ENCODE measurements at regions not wholly inside any gene's neighbourhood (a gene's known extent, or its start where the extent isn't known, plus 50 kb on each side); places are given as distances from the start of the nearest gene placed in this dataset.
"Not testable (repeated sequence)": the region's sequence is repeated elsewhere in the genome, so short reads cannot be mapped to it uniquely, and the experiment has no call there.

DNA sequence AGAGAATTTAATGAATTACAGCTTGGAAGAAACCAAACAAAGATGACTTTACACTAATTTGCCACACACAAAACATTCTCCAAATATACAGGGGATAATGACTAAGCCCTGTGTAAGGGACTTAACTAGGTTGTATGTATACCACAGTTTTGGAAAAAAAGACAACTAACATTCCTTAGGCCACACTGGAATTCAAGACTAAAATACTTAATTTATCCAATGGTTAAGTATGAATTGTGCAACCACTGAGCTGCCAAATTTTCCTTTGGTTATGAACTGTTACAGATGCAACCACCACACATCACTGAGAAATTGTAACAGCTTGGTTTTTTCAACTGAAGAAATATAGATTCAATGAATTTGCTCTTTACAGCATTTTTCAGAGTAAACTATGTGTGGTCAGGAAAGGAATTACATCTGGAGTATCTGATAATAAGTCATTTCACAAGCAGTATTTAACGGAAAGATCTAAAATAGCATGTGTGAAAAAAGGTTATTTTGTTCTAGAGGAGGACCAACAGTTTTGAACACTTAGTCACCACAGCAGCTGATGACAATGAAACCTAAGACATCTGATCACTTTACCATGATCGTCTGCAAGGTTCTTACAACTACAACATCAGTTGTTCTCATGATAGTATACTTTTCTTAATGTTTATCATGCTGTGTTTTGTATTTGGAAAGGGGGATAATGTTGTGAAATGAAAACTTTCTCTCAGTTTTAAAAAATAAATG, 318.8 kb downstream of the BCKDHB start:
- DNase-seq (ENCODE audit: low spot score) = no peak

DNA sequence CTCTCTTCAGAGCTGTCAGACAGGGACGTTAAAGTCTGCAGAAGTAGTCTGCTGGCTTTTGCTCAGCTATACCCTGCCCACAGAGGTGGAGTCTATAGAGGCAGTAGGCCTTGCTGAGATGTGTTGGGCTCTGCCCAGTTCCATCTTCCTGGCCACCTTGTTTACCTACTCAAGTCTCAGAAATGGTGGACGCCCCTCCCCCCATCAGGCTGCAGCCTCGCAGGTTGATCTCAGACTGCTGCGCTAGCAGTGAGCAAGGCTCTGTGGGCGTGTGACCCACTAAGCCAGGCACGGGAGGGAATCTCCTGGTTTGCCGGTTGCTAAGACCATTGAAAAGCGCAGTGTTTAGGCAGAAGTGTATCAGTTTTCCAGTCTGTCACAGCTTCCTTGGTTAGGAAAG, 305.0 kb downstream of the BCKDHB start:
- DNase-seq (ENCODE audit: low spot score) = no peak

DNA sequence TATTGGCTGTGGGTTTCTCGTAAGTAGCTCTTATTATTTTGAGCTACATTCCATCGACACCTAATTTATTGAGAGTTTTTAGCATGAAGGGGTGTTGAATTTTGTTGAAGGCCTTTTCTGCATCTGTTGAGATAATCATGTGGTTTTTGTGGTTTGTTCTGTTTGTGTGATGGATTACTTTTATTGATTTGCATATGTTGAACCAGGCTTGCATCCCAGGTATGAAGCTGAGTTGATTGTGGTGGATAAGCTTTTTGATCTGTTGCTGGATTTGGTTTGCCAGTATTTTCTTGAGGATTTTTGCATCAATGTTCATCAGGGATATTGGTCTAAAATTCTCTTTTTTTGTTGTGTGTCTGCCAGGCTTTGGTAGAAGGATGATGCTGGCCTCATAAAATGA, 301.5 kb downstream of the BCKDHB start:
- not testable (repeated sequence) for DNase-seq (ENCODE audit: low spot score)

DNA sequence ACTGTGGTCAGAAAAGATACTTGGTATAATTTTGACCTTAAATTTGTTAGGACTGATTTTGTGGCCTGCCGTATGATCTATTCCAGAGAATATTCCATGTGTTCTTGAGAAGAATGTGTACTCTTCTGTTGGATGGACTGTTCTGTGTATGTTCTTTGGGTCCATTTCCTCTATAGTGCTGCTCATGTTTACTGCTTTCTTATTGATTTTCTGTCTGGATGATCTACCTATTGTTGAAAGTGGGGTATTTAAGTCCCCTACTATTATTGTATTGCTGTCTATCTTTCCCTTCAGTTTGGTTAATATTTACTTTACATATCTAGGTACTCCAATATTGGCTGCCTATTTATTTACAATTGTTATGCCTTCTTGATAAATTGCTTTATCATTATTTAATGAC, 298.4 kb downstream of the BCKDHB start:
- no peak for DNase-seq (ENCODE audit: low spot score)

DNA sequence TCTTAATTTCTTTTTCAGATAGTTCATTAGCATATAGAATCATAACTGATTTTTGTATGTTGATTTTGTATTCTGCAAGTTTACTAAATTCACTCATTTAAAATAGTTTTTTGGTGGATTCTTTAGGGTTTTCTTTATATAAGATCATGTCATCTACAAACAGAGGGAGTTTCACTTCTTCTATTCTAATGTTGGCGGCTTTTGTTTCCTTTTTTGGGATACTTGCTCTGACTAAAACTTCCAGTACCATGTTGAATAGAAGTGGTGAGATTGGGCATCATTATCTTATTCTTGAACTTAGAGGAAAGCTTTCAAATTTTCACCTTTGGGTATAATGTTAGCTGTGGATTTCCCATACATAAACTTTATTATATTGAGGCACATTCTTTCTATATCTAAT, 296.9 kb downstream of the BCKDHB start:
- no peak for DNase-seq (ENCODE audit: low spot score)

DNA sequence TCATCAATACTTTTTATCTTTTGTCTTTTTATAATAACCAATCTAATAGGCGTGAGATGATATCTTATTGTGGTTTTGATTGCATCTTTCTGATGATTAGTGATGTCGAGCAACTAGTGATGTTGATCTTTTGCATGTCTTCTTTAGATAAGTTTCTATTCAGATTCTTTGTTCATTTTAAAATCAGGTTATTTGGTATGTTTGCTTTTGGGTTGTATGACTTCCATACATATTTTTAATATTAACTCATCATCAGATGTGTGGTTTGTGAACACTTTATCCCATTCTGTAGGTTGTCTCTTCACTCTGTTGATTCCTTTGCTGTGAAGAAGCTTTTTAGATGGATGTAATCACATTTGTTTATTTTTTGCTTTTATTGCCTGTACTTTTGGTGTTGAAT, 295.8 kb downstream of the BCKDHB start:
- no peak for DNase-seq (ENCODE audit: low spot score)

Measured in mucosa of gallbladder (tissue), 1 donor.